Breast epithelium (tissue), 4 donors: ENCODE measurements at regions not wholly inside any gene's neighbourhood (a gene's known extent, or its start where the extent isn't known, plus 50 kb on each side); places are given as distances from the start of the nearest gene placed in this dataset.

Source experiments
- DNase-seq, 2 donors: peaks; one replicate each; pipeline ENCODE4 v3.0.0-alpha.2; 2019; ENCODE audit warnings: low spot score in 2 of 2
- H3K27ac ChIP-seq, 2 donors: fragments of 200-600 bp; sonication (generic) in 1 of 2; one replicate each; pipeline ENCODE4 v1.5.1; 2016 to 2019; ENCODE audit warnings: mild to moderate bottlenecking in 1 of 2
- H3K27me3 ChIP-seq, 2 donors: fragments of 200-600 bp; sonication (generic) in 1 of 2; one replicate each; pipeline versions ENCODE4 v1.5.1 to v1.6.0; 2017 to 2019; ENCODE audit warnings: control low read depth in 1 of 2, mild to moderate bottlenecking in 1 of 2
- H3K36me3 ChIP-seq: fragments of 200-600 bp; one replicate; pipeline ENCODE4 v1.5.1; 2019
- H3K4me1 ChIP-seq, 2 donors: fragments of 200-600 bp; sonication (generic); one replicate each; pipeline ENCODE4 v1.5.1; 2016 to 2019; ENCODE audit warnings: control low read depth in 1 of 2
- H3K4me3 ChIP-seq, 3 donors: fragments of 200-600 bp; sonication (generic); 1 replicate in 2 of 3; 2 replicates in 1 of 3; pipeline ENCODE4 v1.5.1; 2016 to 2019; ENCODE audit warnings: mild to moderate bottlenecking in 3 of 3, moderate library complexity in 2 of 3
- H3K9me3 ChIP-seq, 2 donors: fragments of 200-600 bp; sonication (generic) in 1 of 2; one replicate each; pipeline ENCODE4 v1.5.1; 2016 to 2019; ENCODE audit warnings: control low read depth in 1 of 2
- POLR2A ChIP-seq: fragments of 450-650 bp; IDR thresholded peaks from one replicate; pipeline ENCODE4 v1.6.1; 2016; ENCODE audit warnings: antibody characterized with exemption, mild to moderate bottlenecking, moderate library complexity
- POLR2AphosphoS5 ChIP-seq, 3 donors: sonication (generic); formaldehyde crosslinking; IDR thresholded peaks; one replicate each; pipeline ENCODE4 v1.6.1; 2017; ENCODE audit warnings: antibody characterized with exemption in 3 of 3
- intact Hi-C: fragments of 100-400 bp; cut with DNase I; formaldehyde crosslinking; loops from one replicate; pipeline ENCODE4 v1.15.1; 2023; ENCODE audit warnings: low total_unique reads
- TF ChIP-seq, protein P1 (sequence below), 3 donors: fragments of 450-650 bp; IDR thresholded peaks; one replicate each; pipeline ENCODE4 v1.5.1; 2016 to 2017; ENCODE audit warnings: antibody characterized with exemption in 3 of 3, mild to moderate bottlenecking in 3 of 3, moderate library complexity in 3 of 3

GRCh38 chr2:118490330-118490729 lies 357.1 kb downstream of the EN1 start:
- Histone ChIP-seq H3K4me3 (no peak overlapping the region), H3K4me1 (no peaks in the 10 kb centered on the region), H3K9me3 (peaks cover 0 to 13% of the 10 kb centered on the region in 2 donors), H3K27ac (no peak overlapping the region), H3K36me3 (no peaks in the 10 kb centered on the region), H3K27me3 (no peaks in the 10 kb centered on the region)
- TF ChIP-seq POLR2AphosphoS5 (IDR thresholded peaks at IDR 0.05) = no peak
- no peak for TF ChIP-seq POLR2A
- TF ChIP-seq, protein P1, sequence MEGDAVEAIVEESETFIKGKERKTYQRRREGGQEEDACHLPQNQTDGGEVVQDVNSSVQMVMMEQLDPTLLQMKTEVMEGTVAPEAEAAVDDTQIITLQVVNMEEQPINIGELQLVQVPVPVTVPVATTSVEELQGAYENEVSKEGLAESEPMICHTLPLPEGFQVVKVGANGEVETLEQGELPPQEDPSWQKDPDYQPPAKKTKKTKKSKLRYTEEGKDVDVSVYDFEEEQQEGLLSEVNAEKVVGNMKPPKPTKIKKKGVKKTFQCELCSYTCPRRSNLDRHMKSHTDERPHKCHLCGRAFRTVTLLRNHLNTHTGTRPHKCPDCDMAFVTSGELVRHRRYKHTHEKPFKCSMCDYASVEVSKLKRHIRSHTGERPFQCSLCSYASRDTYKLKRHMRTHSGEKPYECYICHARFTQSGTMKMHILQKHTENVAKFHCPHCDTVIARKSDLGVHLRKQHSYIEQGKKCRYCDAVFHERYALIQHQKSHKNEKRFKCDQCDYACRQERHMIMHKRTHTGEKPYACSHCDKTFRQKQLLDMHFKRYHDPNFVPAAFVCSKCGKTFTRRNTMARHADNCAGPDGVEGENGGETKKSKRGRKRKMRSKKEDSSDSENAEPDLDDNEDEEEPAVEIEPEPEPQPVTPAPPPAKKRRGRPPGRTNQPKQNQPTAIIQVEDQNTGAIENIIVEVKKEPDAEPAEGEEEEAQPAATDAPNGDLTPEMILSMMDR (IDR thresholded peaks at IDR 0.05) = no peak
- intact Hi-C loops = loop anchor here (5.0 kb wide), 1 partner anchor 353 kb away; no protein-coding TSS in a partner anchor
- no peak for DNase-seq

DNA sequence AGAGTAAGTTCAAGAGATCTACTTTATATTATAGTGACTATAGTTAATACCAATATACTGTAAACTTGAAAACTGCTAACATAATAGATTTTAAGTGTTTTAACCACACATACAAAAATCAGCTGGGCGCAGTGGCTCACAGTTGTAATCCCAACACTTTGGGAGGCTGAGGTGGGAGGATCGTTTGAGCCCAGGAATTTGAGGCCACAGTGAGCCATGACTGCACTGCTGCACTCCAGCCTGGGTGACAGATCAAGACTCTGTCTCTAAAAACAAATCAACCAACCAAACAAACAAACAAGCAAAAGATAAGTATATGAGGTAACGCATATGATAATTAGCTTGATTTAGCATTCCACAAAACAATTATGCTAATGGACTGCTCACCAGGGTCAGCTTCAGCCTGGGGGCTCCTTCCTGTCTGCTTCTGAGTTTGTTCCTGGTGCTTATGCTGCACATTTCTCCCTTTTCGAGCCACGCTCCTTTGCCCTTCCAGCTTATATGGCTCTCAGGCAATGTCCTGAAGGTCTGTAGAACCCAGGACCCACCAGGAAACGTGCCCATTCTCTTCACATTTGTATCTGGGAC lies 357.6 kb downstream of the EN1 start:
- DNase-seq = no peak
- intact Hi-C loops = loop anchor here (5.0 kb wide), 1 partner anchor 353 kb away; no protein-coding TSS in a partner anchor
- Histone ChIP-seq H3K4me3 (no peak overlapping the region), H3K36me3 (no peaks in the 10 kb centered on the region), H3K27me3 (no peaks in the 10 kb centered on the region), H3K27ac (no peak overlapping the region), H3K9me3 (peaks cover 0 to 13% of the 10 kb centered on the region in 2 donors), H3K4me1 (no peaks in the 10 kb centered on the region)
- TF ChIP-seq POLR2AphosphoS5 (IDR thresholded peaks at IDR 0.05) (no peak), POLR2A (no peak)
- TF ChIP-seq, protein P1 (IDR thresholded peaks at IDR 0.05) = no peak

DNA sequence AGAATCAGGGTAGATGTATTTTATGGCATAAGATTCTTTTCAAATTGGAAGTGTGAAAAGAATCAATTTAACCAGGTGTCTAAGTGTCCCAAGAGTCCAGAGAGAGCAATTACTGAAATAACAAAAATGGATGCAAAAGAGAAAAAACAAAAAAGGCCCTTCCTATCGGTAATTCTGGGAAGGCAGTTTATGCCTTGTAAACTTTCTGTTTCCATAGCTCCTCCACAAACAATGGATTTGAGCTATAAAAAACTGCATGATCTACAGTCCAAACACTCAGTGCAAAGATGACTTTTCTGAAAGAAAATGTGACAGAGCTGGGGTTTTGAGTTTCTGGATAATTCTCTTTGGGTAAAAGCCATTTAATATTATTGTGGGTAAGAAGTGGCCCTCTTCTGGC lies 366.1 kb downstream of the EN1 start:
- peaks cover 0 to 5% of the 10 kb centered on the region in 2 donors for H3K27me3 ChIP-seq
- TF ChIP-seq, protein P1 (IDR thresholded peaks at IDR 0.05) = no peak
- no peak for TF ChIP-seq POLR2AphosphoS5 (IDR thresholded peaks at IDR 0.05)
- TF ChIP-seq POLR2A = no peak
- intact Hi-C loops = no loop called here
- no peaks in the 10 kb centered on the region for H3K36me3 ChIP-seq
- no peak overlapping the region for H3K4me3 ChIP-seq
- no peaks in the 10 kb centered on the region for H3K4me1 ChIP-seq
- H3K27ac ChIP-seq = no peak overlapping the region
- no peaks in the 10 kb centered on the region for H3K9me3 ChIP-seq
- no peak for DNase-seq

GRCh38 chr2:118479020-118479419 lies 368.4 kb downstream of the EN1 start:
- no peaks in the 10 kb centered on the region for H3K4me1 ChIP-seq
- peaks cover 0 to 5% of the 10 kb centered on the region in 2 donors for H3K27me3 ChIP-seq
- no peaks in the 10 kb centered on the region for H3K9me3 ChIP-seq
- intact Hi-C loops = no loop called here
- TF ChIP-seq POLR2A (no peak), POLR2AphosphoS5 (IDR thresholded peaks at IDR 0.05) (no peak)
- TF ChIP-seq, protein P1 (IDR thresholded peaks at IDR 0.05) = no peak
- no peaks in the 10 kb centered on the region for H3K36me3 ChIP-seq
- no peak overlapping the region for H3K4me3 ChIP-seq
- no peak for DNase-seq
- no peak overlapping the region for H3K27ac ChIP-seq

DNA sequence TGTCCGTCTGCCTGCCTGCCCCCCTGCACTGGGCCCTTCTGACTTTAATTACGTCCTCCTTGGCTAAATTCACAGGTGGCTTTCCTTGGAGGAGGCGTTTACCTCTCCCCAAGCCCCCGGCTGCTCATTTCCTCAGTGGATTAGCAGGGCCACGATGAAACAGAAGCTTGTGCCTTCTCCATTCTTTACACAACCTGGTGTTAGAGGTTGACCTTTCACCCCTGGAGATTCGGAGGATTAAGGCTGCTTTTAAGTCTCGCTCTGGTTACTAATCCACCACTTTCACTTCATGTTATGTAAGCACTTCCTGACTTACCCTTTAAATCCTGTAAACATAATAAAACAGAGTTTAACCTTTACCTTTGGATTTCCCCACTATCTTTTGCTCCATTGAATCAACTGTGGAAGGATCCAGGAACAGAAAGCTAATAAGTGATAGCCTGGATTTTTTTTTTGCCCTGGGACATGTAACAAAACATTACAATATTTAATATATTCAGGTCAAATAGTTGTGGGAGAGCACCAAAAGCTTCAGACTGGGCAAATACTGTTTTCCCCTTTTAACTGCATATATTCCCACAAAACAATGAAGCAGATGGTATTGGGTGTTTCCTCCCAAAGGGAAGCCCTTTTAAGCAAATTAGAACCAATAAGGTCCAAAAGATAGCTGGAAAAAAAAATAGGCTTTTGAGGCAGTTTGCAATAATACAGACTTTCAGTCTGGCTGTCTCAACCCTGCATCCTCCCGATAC lies 370.2 kb downstream of the EN1 start:
- no peaks in the 10 kb centered on the region for H3K36me3 ChIP-seq
- intact Hi-C loops = no loop called here
- H3K9me3 ChIP-seq = no peaks in the 10 kb centered on the region
- H3K4me3 ChIP-seq = no peak overlapping the region
- H3K27ac ChIP-seq = no peak overlapping the region
- no peaks in the 10 kb centered on the region for H3K4me1 ChIP-seq
- H3K27me3 ChIP-seq = peaks cover 0 to 5% of the 10 kb centered on the region in 2 donors
- no peak for DNase-seq
- TF ChIP-seq POLR2A (no peak), POLR2AphosphoS5 (IDR thresholded peaks at IDR 0.05) (no peak)
- TF ChIP-seq, protein P1 (IDR thresholded peaks at IDR 0.05) = no peak
